ENCODE measurements at regions not wholly inside any gene's neighbourhood (a gene's known extent, or its start where the extent isn't known, plus 50 kb on each side); places are given as distances from the start of the nearest gene placed in this dataset.
A peak's percentile ranks its signal among the peaks of the same experiment; 100 is the strongest.

- DNase-seq: no peak
Measured at GRCh38 chr14:54316652-54317051, 80.2 kb upstream of the CDKN3 start.

- DNase-seq: no peak
Measured at GRCh38 chr14:54317391-54317790, 79.4 kb upstream of the CDKN3 start.

- no peak for DNase-seq
Measured at GRCh38 chr14:54322246-54322645, 74.6 kb upstream of the CDKN3 start.

GRCh38 chr14:54322701-54323337 lies 74.0 kb upstream of the CDKN3 start:
- no peak for DNase-seq

- DNase-seq: no peak
Measured at GRCh38 chr14:54325766-54326165, 71.0 kb upstream of the CDKN3 start.

GRCh38 chr14:54329082-54329695 lies 67.6 kb upstream of the CDKN3 start:
- no peak for DNase-seq

GRCh38 chr14:54330876-54331275 lies 65.9 kb upstream of the CDKN3 start:
- no peak for DNase-seq

GRCh38 chr14:54331516-54331915 lies 65.3 kb upstream of the CDKN3 start:
- DNase-seq: no peak

GRCh38 chr14:54332490-54332889 lies 64.3 kb upstream of the CDKN3 start:
- no peak for DNase-seq

- DNase-seq: no peak
Measured at GRCh38 chr14:54333511-54333910, 63.3 kb upstream of the CDKN3 start.

- no peak for DNase-seq
Measured at GRCh38 chr14:54335569-54336155, 61.1 kb upstream of the CDKN3 start.

GRCh38 chr14:54337314-54337713 lies 59.5 kb upstream of the CDKN3 start:
- DNase-seq: no peak

GRCh38 chr14:54338696-54339317 lies 58.0 kb upstream of the CDKN3 start:
- no peak for DNase-seq

GRCh38 chr14:54339771-54340170 lies 57.0 kb upstream of the CDKN3 start:
- DNase-seq: no peak

GRCh38 chr14:54342806-54343205 lies 54.0 kb upstream of the CDKN3 start:
- no peak for DNase-seq

GRCh38 chr14:54343272-54344121 lies 53.3 kb upstream of the CDKN3 start:
- DNase-seq: peak; percentile 33

GRCh38 chr14:54344445-54344844 lies 52.4 kb upstream of the CDKN3 start:
- no peak for DNase-seq

GRCh38 chr14:54346257-54346656 lies 50.5 kb upstream of the CDKN3 start:
- no peak for DNase-seq
